WTC11 (cell line): ENCODE measurements at regions not wholly inside any gene's neighbourhood (a gene's known extent, or its start where the extent isn't known, plus 50 kb on each side); places are given as distances from the start of the nearest gene placed in this dataset.

Experiments
- JUN ChIP-seq: sonication (generic); formaldehyde crosslinking; IDR thresholded peaks from 2 replicates; pipeline ENCODE4 v1.8.0; 2023; ENCODE audit warnings: mild to moderate bottlenecking, missing genetic modification reagents
- MYBL2 ChIP-seq: sonication (generic); formaldehyde crosslinking; IDR thresholded peaks from 2 replicates; pipeline ENCODE4 v1.8.1; 2023; ENCODE audit warnings: mild to moderate bottlenecking, moderate library complexity, missing genetic modification reagents
- NR3C1 ChIP-seq: sonication (generic); formaldehyde crosslinking; conservative IDR thresholded peaks from 2 replicates; pipeline ENCODE4 v1.8.1; 2023; ENCODE audit warnings: low read depth, mild to moderate bottlenecking, missing genetic modification reagents
- TF ChIP-seq, protein P1 (sequence below): fragments of 200-600 bp; IDR thresholded peaks from 2 replicates; pipeline ENCODE4 v1.8.0; 2022; ENCODE audit warnings: antibody characterized with exemption
- TF ChIP-seq, protein P2 (sequence below): sonication (generic); formaldehyde crosslinking; IDR thresholded peaks from 2 replicates; pipeline ENCODE4 v1.8.1; 2022; ENCODE audit warnings: missing genetic modification reagents, borderline replicate concordance
- TF ChIP-seq, protein P3 (sequence below): sonication (generic); formaldehyde crosslinking; IDR thresholded peaks from 2 replicates; pipeline ENCODE4 v1.8.1; 2022; ENCODE audit warnings: mild to moderate bottlenecking, missing genetic modification reagents, moderate library complexity, borderline replicate concordance
- TF ChIP-seq, protein P4 (sequence below): sonication (generic); formaldehyde crosslinking; IDR thresholded peaks from 2 replicates; pipeline ENCODE4 v1.8.1; 2023; ENCODE audit warnings: mild to moderate bottlenecking, missing genetic modification reagents, moderate library complexity
- TF ChIP-seq, protein P5 (sequence below): sonication (generic); formaldehyde crosslinking; IDR thresholded peaks from 2 replicates; pipeline ENCODE4 v1.8.0; 2022; ENCODE audit warnings: mild to moderate bottlenecking, missing genetic modification reagents
- TF ChIP-seq, protein P6 (sequence below): fragments of 250-450 bp; sonication (Bioruptor Pico); conservative IDR thresholded peaks from 2 replicates; pipeline ENCODE4 v1.9.0; 2021; ENCODE audit warnings: mild to moderate bottlenecking

DNA sequence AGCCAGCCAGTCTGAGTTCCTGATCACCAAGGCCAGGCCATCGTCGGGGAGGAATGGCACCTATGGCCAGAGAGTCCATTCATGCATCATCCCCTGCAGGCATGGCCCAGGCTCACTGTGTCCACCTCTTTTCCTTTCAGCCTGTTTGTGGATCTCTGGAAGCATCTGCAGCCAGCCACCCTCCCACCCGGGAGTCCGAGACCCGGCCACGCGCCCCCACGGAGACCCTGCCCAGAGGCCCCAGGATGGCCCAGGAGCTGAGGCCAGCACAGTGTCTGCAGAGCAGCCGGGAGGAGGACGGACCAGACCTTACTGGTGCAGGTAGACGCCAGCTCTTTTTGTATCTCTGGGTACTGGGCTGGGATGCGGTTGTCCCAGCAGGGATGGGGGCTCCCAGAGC, 245.1 kb upstream of the CIBAR2 start:
- no peak for TF ChIP-seq JUN (CRISPR knock-in tag)
- TF ChIP-seq, protein P1, sequence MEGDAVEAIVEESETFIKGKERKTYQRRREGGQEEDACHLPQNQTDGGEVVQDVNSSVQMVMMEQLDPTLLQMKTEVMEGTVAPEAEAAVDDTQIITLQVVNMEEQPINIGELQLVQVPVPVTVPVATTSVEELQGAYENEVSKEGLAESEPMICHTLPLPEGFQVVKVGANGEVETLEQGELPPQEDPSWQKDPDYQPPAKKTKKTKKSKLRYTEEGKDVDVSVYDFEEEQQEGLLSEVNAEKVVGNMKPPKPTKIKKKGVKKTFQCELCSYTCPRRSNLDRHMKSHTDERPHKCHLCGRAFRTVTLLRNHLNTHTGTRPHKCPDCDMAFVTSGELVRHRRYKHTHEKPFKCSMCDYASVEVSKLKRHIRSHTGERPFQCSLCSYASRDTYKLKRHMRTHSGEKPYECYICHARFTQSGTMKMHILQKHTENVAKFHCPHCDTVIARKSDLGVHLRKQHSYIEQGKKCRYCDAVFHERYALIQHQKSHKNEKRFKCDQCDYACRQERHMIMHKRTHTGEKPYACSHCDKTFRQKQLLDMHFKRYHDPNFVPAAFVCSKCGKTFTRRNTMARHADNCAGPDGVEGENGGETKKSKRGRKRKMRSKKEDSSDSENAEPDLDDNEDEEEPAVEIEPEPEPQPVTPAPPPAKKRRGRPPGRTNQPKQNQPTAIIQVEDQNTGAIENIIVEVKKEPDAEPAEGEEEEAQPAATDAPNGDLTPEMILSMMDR: no peak
- TF ChIP-seq, protein P2, sequence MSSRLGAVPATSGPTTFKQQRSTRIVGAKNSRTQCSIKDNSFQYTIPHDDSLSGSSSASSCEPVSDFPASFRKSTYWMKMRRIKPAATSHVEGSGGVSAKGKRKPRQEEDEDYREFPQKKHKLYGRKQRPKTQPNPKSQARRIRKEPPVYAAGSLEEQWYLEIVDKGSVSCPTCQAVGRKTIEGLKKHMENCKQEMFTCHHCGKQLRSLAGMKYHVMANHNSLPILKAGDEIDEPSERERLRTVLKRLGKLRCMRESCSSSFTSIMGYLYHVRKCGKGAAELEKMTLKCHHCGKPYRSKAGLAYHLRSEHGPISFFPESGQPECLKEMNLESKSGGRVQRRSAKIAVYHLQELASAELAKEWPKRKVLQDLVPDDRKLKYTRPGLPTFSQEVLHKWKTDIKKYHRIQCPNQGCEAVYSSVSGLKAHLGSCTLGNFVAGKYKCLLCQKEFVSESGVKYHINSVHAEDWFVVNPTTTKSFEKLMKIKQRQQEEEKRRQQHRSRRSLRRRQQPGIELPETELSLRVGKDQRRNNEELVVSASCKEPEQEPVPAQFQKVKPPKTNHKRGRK (CRISPR knock-in tag): no peak
- TF ChIP-seq, protein P3, sequence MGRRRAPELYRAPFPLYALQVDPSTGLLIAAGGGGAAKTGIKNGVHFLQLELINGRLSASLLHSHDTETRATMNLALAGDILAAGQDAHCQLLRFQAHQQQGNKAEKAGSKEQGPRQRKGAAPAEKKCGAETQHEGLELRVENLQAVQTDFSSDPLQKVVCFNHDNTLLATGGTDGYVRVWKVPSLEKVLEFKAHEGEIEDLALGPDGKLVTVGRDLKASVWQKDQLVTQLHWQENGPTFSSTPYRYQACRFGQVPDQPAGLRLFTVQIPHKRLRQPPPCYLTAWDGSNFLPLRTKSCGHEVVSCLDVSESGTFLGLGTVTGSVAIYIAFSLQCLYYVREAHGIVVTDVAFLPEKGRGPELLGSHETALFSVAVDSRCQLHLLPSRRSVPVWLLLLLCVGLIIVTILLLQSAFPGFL (CRISPR knock-in tag): no peak
- TF ChIP-seq, protein P4, sequence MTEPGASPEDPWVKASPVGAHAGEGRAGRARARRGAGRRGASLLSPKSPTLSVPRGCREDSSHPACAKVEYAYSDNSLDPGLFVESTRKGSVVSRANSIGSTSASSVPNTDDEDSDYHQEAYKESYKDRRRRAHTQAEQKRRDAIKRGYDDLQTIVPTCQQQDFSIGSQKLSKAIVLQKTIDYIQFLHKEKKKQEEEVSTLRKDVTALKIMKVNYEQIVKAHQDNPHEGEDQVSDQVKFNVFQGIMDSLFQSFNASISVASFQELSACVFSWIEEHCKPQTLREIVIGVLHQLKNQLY (CRISPR knock-in tag): no peak
- TF ChIP-seq, protein P5, sequence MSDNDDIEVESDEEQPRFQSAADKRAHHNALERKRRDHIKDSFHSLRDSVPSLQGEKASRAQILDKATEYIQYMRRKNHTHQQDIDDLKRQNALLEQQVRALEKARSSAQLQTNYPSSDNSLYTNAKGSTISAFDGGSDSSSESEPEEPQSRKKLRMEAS: no peak
- TF ChIP-seq, protein P6, sequence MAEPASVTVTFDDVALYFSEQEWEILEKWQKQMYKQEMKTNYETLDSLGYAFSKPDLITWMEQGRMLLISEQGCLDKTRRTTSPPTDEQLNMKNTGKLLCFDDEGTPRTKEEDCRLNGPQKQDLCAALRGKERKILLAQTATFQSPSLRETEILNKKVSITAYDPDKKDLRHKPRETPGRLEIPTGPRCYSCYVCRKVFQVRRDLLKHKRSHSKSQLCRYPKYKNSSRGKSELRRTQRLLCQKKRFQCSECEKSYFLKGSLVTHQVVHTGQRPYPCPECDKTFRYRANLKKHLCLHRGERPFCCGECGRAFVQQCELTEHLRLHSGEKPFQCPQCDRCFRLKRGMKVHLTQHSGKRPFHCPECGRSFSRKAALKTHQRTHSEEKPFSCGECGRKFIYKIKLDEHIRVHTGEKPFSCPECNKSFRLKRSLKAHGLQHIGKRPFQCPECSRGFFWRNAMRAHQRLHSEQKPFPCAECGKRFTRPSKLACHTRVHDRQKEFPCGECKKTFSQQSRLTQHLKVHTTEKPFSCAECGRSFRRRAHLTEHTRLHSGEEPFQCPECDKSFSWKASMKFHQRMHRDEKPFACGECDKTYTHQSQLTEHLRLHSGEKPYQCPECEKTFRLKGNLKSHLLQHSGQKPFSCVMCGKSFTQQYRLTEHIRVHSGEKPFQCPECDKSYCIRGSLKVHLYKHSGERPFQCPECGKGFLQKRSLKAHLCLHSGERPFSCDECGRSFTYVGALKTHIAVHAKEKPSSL (CRISPR knock-in tag): no peak
- TF ChIP-seq MYBL2: no peak
- TF ChIP-seq NR3C1 (CRISPR knock-in tag): no peak
